ENCODE measurements at regions not wholly inside any gene's neighbourhood (a gene's known extent, or its start where the extent isn't known, plus 50 kb on each side); places are given as distances from the start of the nearest gene placed in this dataset.

GRCh38 chr14:85257287-85257686 is 272.7 kb upstream of the FLRT2 start:
- no peak for TF ChIP-seq POLR2A (IDR thresholded peaks at IDR 0.05)
- no peak for TF ChIP-seq CTCF (IDR thresholded peaks at IDR 0.05)
- no peak for TF ChIP-seq POLR2AphosphoS5 (IDR thresholded peaks at IDR 0.05; ENCODE audit: insufficient read depth in 1 of 2, low read depth in 1 of 2)
- no peak for DNase-seq (ENCODE audit: extremely low spot score in 2 of 2)
- Histone ChIP-seq H3K27ac (no peak overlapping the region), H3K4me1 (no peaks in the 10 kb centered on the region), H3K4me3 (no peak overlapping the region), H3K36me3 (no peaks in the 10 kb centered on the region), H3K27me3 (no peaks in the 10 kb centered on the region), H3K9me3 (no peaks in the 10 kb centered on the region)
- intact Hi-C loops (cut with DNase I) = no loop called here

- no peak for DNase-seq (ENCODE audit: extremely low spot score in 2 of 2)
- H3K27me3 ChIP-seq = no peaks in the 10 kb centered on the region
- no peaks in the 10 kb centered on the region for H3K36me3 ChIP-seq
- H3K27ac ChIP-seq = no peak overlapping the region
- intact Hi-C loops (cut with DNase I) = no loop called here
- no peaks in the 10 kb centered on the region for H3K4me1 ChIP-seq
- H3K4me3 ChIP-seq = no peak overlapping the region
- H3K9me3 ChIP-seq = no peaks in the 10 kb centered on the region
- TF ChIP-seq POLR2AphosphoS5 (IDR thresholded peaks at IDR 0.05; ENCODE audit: insufficient read depth in 1 of 2, low read depth in 1 of 2) (no peak), POLR2A (IDR thresholded peaks at IDR 0.05) (no peak), CTCF (IDR thresholded peaks at IDR 0.05) (no peak)
These were observed 265.8 kb upstream of the FLRT2 start for GRCh38 chr14:85263916-85264675.

- no peaks in the 10 kb centered on the region for H3K4me1 ChIP-seq
- H3K36me3 ChIP-seq = no peaks in the 10 kb centered on the region
- intact Hi-C loops (cut with DNase I) = no loop called here
- DNase-seq (ENCODE audit: extremely low spot score in 2 of 2) = no peak
- no peak for TF ChIP-seq POLR2AphosphoS5 (IDR thresholded peaks at IDR 0.05; ENCODE audit: insufficient read depth in 1 of 2, low read depth in 1 of 2)
- no peak for TF ChIP-seq POLR2A (IDR thresholded peaks at IDR 0.05)
- no peak for TF ChIP-seq CTCF (IDR thresholded peaks at IDR 0.05)
- no peak overlapping the region for H3K4me3 ChIP-seq
- no peaks in the 10 kb centered on the region for H3K9me3 ChIP-seq
- no peaks in the 10 kb centered on the region for H3K27me3 ChIP-seq
- no peak overlapping the region for H3K27ac ChIP-seq
These were observed 256.8 kb upstream of the FLRT2 start for GRCh38 chr14:85273099-85273677.

GRCh38 chr14:85273952-85274351 is 256.0 kb upstream of the FLRT2 start:
- H3K27ac ChIP-seq = no peak overlapping the region
- TF ChIP-seq CTCF (IDR thresholded peaks at IDR 0.05) (no peak), POLR2AphosphoS5 (IDR thresholded peaks at IDR 0.05; ENCODE audit: insufficient read depth in 1 of 2, low read depth in 1 of 2) (no peak), POLR2A (IDR thresholded peaks at IDR 0.05) (no peak)
- DNase-seq (ENCODE audit: extremely low spot score in 2 of 2) = no peak
- H3K4me1 ChIP-seq = no peaks in the 10 kb centered on the region
- H3K27me3 ChIP-seq = no peaks in the 10 kb centered on the region
- H3K9me3 ChIP-seq = no peaks in the 10 kb centered on the region
- intact Hi-C loops (cut with DNase I) = no loop called here
- H3K36me3 ChIP-seq = no peaks in the 10 kb centered on the region
- no peak overlapping the region for H3K4me3 ChIP-seq

Data from vagina (tissue), 2 donors.